Retinal pigment epithelial cell (primary cell): ENCODE measurements at regions not wholly inside any gene's neighbourhood (a gene's known extent, or its start where the extent isn't known, plus 50 kb on each side); places are given as distances from the start of the nearest gene placed in this dataset.

Source experiments
- DNase-seq: peaks from one replicate; pipeline ENCODE4 v3.0.0-alpha.2; 2010; ENCODE audit warnings: low read depth
- H3K4me3 ChIP-seq: 2 replicates; pipeline ENCODE4 v1.5.1; 2011; ENCODE audit warnings: mild to moderate bottlenecking, low read length, control low read depth, moderate library complexity
- CTCF ChIP-seq: conservative IDR thresholded peaks from 2 replicates; pipeline ENCODE4 v1.5.1; 2011; ENCODE audit warnings: low read depth, low read length, control low read depth, inconsistent platforms

- no peak for DNase-seq
- no peak overlapping the region for H3K4me3 ChIP-seq
- TF ChIP-seq CTCF = no peak
These were observed 396.4 kb upstream of the CCL2 start for GRCh38 chr17:33858682-33859081.

- H3K4me3 ChIP-seq = no peak overlapping the region
- no peak for TF ChIP-seq CTCF
- DNase-seq = no peak
These were observed 392.1 kb upstream of the CCL2 start for GRCh38 chr17:33862772-33863602.

GRCh38 chr17:33864758-33865229 is 390.3 kb upstream of the CCL2 start:
- no peak overlapping the region for H3K4me3 ChIP-seq
- no peak for DNase-seq
- TF ChIP-seq CTCF = no peak

- TF ChIP-seq CTCF = no peak
- DNase-seq = no peak
- no peak overlapping the region for H3K4me3 ChIP-seq
These were observed 386.2 kb upstream of the CCL2 start for GRCh38 chr17:33868899-33869298.

- TF ChIP-seq CTCF = no peak
- no peak overlapping the region for H3K4me3 ChIP-seq
- no peak for DNase-seq
These were observed 384.1 kb upstream of the CCL2 start for GRCh38 chr17:33870936-33871335.

- no peak overlapping the region for H3K4me3 ChIP-seq
- TF ChIP-seq CTCF = no peak
- DNase-seq = peak; percentile 8
These were observed 383.2 kb upstream of the CCL2 start for GRCh38 chr17:33871720-33872540.
